HG03521 (cell line): ENCODE measurements at regions not wholly inside any gene's neighbourhood (a gene's known extent, or its start where the extent isn't known, plus 50 kb on each side); places are given as distances from the start of the nearest gene placed in this dataset.
A peak's percentile ranks its signal among the peaks of the same experiment; 100 is the strongest.

Source experiments
- ATAC-seq: cut with Tn5 transposase; IDR thresholded peaks from one replicate; pipeline ENCODE4 v1.9.1; 2021; ENCODE audit warnings: mild to moderate bottlenecking, moderate library complexity; ENCODE audit not compliant: unreplicated experiment

DNA sequence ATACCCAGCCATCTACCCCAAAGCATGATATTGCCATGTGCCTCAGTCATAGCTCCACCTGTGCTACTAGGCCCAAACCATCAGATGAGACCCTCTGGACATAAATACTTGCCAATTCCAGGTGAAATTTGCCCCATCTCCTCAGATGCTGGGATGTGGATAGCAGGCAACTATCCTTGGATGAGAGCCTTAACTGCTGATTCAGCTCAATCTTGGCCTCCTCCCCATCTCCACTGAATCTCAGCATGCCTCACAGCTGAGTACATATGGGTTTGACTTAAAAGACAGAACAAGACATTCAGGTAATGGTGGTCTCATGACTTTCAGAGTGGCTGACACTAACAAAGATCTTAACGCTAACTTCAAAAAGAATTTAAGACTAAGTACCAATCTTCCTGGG is 50.8 kb upstream of the KLHL13 start:
- no peak for ATAC-seq

DNA sequence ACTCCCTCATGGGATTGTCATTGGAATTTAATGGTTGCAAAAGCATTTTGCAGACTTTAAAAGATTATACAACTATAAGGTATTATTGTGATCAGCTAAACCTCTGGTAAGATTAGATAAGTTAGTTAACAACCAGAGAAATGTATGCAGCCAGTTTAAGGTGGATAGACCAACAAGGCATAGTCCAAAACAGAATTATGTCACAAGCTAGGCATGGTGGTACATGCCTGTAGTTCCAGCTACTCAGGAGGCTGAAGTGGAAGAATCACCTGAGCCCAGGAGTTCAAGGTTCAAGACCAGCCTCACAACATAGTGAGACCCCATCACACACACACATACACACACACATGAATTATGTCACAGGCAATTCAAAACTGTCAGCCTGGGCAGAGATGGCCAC is 54.7 kb upstream of the KLHL13 start:
- ATAC-seq: no peak

DNA sequence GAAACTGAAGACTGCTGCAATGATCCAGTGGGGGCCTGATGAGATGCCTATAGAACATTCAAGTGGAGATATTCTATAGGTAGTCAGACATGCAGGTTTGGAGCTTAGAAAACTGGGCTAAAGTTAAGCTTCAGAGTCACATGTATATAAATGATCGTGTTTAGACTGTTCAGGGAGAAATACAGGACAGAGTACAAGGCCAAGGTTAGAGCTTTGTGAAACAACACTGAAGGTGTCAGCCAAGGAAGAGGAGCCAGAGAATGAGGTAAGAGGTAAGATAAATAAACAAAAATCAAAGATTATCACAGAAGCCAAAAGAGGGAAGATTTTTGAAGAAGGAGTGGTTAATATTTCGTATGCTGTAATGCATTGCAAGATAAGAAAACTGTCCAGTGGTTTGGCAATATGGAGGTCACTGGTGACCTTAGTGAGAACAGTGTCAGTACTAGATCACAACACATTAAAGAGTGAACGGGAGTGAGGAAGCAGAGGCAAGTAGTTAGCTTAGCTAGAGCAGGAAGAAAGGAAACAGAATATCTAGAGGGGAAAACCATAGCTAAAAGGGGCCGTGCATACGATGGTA is 58.0 kb upstream of the KLHL13 start:
- no peak for ATAC-seq

DNA sequence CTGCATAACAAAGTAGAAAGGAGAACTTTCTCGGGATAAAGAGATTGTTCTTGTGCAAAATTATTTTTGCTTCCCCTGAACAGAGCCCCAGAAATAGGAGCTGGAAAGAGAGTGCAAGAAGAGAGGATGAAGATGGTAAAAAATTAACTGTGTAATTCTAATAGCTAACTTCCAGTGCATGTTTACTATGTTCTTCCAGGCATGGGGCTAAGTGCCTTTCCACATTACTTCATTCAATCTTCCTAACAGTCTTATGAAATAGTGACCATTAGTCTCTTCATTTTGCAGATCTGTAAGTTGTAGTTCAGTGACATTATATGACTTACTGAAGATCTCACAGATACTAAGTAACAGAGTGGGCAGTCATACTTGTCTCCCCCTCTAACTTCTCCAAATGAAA is 61.1 kb upstream of the KLHL13 start:
- no peak for ATAC-seq

DNA sequence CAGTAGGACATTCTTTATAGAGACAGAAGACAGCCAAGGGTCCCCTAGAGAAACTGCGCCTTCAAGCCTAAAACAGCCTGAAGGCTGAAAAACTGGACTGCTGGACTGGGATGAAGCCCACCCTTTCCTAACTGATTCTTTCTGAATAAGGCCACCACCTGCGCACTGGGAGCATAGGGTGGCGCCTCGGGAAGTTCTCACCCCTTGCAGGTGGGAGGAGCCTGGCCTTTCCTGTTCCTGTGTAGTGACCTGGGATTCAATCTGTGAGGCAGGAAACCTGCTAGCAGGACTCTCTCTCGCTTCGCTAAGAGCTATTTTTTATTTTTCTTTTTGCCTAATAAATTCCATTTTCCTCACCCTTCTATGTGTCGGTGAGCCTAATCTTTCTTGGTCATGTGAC is 61.8 kb upstream of the KLHL13 start:
- ATAC-seq: no peak

DNA sequence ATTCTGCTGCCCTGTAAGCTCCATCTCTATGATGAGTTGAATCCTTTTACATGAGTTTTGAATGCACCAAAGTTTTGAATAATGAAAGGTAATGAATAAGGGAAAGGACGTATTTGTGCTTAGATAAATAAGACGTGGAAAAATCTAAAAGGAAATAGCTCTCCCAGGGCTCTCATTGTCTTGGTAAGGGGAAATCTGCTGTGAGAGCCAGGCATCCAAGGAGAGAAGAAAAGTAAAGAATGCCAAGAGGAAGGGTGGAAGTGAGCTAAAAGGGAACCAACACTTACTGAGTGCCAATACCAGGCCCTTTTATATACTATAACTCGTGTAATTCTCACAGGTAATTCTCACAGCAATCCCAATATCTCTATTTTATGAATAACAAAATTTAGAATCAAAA is 62.6 kb upstream of the KLHL13 start:
- no peak for ATAC-seq

DNA sequence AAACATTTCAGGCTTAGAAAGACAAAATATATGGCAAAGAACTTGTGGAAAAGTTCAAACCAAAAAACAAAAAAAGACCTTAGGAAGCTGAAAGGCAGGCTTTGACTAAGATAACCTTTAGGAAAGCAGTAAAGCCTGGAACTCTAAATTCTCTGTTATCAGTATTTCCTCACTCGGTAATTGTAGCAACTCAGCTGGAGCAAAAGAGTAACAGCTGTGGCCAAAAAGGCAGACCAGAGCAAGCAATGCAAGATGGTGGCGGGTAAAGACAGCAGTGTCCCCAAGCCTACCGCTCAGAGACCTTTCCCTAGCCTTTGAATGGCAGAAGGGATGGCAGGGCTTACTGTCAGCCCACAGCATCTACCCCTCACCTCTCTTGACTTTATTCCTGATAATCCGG is 63.1 kb upstream of the KLHL13 start:
- no peak for ATAC-seq

DNA sequence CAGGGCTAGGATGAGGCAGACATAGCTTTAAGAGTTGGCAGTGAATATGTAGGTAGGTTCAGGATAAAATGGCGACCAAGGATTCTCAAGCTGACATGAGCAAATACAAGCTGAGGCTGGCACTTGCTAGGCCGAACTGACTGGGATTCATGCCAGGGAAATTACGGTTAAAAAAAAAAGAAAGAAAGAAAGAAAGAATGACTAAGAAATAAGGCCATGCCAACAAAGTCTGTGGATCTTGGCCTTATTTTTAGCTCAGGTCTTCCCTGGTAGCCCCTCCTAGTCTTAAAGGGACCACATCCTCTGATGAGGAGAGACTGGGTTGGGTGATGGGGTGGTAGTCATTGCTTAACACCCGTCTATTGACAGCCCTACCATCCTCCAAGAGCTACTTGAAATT is 64.4 kb upstream of the KLHL13 start:
- ATAC-seq: no peak

DNA sequence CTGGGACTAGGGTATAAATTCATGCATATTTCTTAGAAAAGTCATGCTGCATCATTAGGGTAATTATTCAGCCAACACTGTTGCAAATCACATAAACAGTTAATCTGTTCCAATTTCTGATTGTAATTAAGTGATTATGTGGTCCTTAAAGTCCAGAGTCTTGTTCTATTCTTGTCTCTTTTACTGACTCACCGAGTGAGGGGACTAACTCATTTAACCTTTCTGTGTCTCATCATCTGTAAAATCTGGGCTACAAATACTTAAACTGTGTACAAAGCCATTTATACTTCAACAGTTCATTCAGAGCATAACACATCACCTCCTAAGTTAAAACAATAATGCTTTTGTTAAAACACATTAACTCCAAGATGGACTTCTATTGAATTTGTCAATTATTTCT is 65.4 kb upstream of the KLHL13 start:
- ATAC-seq: no peak

DNA sequence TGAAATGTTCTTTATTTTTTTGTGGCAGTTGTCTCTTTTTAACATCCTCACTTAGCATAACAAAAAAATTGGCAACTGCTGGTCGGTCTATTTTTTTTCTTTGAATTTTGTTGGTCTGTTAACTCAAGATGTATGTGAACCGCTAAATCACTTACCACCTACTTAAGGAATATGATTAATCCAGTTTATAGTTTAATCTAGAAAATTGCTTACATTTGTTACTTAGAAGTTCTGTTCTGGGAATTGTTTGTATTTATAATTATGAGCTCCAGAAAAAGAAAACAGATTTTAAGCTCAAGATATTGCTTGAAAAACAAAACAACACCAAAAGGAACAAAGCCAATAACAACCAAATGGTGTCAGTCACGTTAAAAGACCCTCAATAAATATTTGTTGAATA is 66.1 kb upstream of the KLHL13 start:
- no peak for ATAC-seq

DNA sequence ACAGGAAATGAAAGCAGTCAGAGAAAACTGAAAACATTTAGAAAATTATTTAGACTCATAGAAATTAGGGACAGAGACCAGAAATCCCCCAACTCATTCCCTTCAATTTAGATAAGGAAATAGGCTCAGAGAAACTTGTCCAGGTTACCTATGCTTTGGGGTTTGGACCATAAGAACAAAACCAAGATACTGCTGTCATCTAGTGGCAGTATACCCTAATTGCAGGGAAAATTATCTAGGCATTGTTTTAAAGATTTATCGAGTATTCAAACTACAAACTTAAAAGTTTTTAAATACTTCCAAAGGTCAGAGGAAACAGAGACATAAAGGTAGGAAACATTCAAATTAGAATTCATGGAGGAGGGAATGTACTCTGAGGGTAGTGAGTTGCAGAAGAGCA is 67.0 kb upstream of the KLHL13 start:
- no peak for ATAC-seq

DNA sequence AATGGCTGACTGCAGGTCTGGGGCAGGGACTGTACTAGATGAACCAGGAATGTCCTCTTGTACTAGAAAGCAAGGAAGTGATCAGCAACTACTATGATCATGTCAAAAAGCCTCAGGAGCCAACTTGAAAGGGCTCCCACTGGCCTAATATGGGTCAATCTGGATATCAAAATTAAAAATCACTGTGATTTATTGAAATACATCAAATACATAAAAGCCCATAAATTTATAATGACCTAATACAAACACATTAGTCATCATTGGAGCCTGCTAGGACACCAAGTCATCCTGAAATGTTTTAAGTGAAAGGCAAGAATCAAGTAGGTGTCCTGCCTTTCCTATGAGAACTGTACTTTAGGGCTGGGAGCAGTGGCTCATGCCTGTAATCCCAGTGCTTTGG is 70.5 kb upstream of the KLHL13 start:
- no peak for ATAC-seq

DNA sequence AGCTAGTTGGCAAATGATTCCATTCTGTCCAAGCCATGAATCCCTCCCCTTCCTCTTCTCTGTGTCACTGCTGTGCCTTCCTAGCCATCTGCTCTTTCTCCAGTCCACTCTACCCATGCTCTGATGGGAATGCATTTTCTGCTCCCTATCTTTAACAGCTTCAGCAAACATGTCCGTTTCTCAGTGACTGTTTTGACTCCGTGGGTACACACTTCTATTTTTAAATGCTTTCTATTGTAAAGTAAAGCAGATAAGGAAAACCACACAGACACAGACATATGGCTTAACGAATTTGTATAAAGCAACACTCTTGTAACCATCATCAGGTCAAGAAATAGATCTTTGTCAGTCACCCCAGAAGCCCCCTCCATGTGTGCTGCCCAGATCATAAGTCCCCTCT is 72.4 kb upstream of the KLHL13 start:
- no peak for ATAC-seq

DNA sequence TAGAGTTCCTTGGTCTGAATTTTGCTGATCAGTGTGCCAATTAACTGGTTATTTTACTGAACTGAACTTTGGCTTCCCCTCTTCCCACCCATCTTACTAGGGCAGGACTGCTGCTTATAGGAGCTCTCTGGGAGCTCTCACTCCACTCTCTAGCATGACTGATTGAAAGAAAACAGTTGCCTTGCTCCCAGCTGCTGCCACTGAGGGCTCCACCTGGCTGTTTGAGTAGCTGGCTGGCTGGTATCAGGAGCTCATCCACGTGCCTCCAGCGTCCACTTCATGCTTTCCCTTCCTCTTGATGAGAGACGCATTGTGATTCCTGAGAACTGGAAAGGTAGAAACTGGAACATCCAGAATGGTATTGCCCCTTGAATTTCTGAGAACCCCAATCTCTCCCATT is 73.0 kb upstream of the KLHL13 start:
- no peak for ATAC-seq

DNA sequence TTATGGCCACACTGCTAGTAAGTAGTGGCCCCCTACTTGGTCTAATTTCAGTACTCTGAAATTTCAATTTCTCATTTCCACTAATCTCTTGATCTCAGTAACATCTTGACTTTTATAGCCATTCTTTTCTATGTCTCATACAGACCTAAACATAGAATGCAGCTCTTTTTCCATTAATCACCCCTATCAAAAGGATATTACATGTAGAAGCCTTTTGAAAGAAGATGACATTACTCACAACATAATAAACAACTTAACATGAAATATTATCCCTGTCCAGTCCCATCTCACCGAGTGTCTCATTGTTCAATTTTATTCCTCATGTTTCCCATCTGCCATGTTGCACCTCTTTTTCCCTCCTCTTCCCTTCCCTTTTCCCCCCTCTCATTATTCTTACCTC is 81.1 kb upstream of the KLHL13 start:
- ATAC-seq: no peak

DNA sequence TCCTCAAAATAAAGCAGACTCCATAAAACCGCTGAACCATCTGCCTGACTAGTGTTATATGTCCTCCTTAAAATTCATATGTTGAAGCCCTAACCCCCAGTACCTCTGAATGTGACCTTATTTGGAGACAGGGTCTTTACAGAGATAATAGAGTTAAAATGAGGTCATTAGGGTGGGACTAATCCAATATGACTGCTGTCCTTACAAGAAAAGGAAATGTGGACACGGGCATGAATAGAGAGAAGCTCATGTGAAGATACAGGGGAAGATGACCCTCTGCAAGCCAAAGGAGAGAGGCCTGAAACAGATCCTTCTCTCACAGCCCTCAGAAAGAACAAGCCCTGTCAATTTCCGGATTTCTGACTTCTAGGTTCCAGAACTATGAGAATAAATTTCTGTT is 82.0 kb upstream of the KLHL13 start:
- no peak for ATAC-seq

DNA sequence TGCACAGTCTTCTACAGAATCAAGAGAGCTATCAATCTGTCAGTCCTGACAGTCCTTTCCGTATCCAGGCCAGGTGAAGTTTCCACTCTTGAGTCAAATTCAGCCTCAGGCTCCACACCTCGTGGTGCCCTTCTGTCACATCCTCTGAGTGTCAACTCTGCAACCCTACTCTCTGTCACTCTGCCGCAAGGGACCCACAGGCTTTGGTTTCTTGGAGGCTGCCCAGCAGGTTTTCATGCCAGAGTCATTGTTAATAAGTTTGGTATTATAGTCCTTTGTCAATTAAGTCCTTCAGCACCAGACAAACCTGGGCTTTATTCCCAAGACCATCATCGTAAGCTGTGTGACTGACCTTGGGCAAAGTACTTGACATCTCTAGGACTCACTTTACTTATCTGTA is 83.4 kb upstream of the KLHL13 start:
- no peak for ATAC-seq

DNA sequence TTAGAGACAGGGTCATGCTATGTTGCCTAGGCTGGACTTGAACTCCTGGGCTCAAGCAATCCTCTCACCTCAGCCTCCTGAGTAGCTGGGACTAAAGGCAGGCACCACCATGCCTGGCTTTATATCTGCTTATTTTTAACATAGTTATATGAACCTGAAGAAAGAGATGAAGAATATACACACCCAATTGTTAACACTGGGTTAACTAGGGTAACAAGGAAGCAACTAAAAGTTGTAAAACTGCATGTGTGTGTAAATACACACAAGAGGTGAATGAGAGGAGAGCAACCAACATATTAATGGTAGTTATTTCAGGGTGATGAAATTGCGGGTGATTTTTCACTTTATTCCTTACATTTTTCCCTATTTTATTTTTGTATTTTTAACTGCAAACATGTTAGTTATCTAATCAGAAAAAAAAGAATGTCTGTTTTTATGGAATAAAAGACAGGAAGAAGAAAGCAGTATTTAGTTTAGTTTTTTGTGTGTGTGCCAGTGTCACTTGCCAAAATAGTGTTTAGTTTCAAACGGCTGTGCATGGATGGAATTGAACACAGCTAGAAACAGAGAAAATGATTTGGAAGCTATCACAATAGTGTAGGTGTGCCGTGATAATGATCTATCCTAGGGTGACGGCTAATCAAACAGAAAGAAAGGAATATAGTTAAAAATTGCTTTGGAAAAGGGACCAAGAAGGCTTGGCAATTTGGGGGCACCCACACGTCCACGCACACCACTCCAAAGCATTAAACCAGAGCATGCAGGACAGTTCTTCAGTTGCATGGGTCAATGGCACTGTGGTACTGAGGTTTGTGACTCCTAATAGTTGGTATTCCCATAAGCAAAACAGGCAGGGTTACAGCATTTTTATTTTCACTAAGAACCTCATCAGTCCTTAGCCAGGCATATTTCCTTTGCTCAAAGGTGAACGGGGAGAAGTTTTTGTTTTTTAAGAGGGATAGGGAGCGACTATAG is 89.1 kb upstream of the KLHL13 start:
- no peak for ATAC-seq

DNA sequence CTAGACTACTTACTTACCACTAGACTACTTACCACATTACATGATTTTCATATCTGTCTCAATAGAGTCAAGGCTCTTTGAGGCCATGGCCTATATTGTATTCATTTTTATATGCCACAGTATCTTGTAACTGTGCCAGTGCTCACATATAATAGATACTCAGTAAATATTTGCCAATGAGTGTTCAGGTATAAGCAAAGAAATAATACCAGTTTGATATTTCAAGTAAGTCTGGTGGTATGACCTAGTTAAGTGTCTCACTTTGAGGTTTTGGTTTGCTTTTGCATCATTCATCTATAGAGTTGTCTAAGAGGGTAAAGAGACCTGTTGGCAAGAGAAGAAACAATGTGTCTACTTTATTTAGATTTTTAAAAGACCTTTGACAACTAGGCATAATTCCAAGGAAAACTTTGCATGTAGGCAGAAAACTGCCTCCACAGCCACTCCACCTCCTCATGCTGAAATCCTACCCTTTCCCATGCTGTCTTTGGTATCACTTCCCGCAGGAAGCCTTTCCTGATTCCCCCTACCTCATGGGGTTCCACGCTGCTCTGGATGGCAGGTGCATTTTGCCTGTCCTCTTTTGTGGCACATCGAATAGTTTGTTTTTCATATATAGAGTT is 91.3 kb upstream of the KLHL13 start:
- ATAC-seq: no peak

DNA sequence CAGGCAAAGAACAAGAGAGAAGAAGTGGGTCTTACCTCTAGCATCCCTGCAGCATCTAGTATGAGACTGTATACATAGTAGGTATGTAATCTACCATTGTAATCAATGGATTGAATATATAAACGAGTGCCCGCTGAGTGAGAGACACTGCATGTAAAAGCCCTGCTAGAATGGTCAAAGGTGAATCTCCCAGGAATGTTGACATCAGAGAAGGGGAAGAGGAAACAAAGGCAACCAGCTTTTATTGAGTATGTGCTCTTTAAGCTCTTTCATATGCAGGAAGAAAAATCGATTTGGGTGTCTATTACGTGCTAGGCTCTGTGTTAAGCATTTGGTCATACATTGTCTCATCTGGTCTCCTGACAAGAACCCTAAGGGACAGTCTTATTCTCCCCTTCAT is 91.9 kb upstream of the KLHL13 start:
- ATAC-seq: no peak

DNA sequence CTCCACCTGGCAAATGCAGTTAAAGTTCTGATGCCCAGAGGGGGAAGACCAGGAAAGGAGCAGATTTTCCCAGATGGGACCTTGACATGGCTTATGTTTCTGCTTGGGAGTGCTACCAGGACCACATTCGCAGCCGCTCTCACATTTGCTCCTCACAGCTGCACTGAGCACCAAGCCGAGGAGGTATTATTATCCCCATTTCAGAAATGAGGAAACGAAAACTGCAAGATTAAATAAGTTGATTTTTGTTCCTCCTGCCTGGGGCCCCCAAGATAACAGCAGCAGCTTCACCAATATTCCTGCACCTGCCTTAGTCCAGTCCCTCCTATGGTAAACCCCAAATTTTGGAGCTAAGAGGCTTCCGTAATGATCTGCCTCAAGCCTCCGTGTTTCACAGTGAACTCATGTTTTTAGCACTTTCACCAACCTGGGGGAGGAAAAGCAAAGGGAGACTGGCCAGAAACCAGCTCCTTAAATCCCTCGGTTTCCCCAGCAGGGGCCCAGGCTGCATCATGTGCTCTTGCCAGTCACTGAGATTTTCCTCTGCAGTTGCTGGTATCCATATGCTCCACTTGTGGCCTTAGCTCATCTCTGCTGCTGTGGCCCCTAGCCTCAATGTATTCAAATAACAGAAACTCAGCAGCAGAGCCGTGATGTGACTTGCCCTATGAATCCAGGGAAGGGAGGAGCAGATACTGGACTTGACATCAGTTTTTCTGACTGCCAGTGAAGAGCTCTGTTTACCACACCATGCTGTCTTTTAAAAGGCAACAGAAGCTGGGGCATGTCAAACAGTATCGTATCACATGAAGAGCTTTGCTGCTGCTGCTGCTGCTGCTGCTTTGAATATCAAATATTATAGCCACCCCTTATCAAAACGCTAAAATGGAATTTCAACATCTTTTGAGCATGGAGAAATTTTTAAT is 95.5 kb upstream of the KLHL13 start:
- peak; percentile 31 for ATAC-seq
